ENCODE measurements at regions not wholly inside any gene's neighbourhood (a gene's known extent, or its start where the extent isn't known, plus 50 kb on each side); places are given as distances from the start of the nearest gene placed in this dataset.
A peak's percentile ranks its signal among the peaks of the same experiment; 100 is the strongest.
"Not testable (repeated sequence)": the region's sequence is repeated elsewhere in the genome, so short reads cannot be mapped to it uniquely, and the experiment has no call there.

- DNase-seq, result not testable (repeated sequence)
These were observed 142.4 kb upstream of the RPS23 start for GRCh38 chr5:82420524-82420923.

GRCh38 chr5:82419559-82420332, 141.6 kb upstream of the RPS23 start:
- no peak for DNase-seq

- no peak for DNase-seq
These were observed 140.4 kb upstream of the RPS23 start for GRCh38 chr5:82418608-82418950.

GRCh38 chr5:82417776-82418607, 139.8 kb upstream of the RPS23 start:
- peak; percentile 31 to 69 for DNase-seq

GRCh38 chr5:82416512-82416911, 138.4 kb upstream of the RPS23 start:
- no peak for DNase-seq

- DNase-seq, result no peak
These were observed 135.9 kb upstream of the RPS23 start for GRCh38 chr5:82414041-82414388.

- DNase-seq, result peak in 1 of 2 donors; percentile 56
These were observed 135.3 kb upstream of the RPS23 start for GRCh38 chr5:82413302-82414040.

GRCh38 chr5:82408033-82408432, 129.9 kb upstream of the RPS23 start:
- DNase-seq, result no peak

GRCh38 chr5:82406205-82406773, 128.1 kb upstream of the RPS23 start:
- no peak for DNase-seq

- DNase-seq, result peak; percentile 37 to 59
These were observed 127.6 kb upstream of the RPS23 start for GRCh38 chr5:82405618-82406204.

GRCh38 chr5:82405161-82405560, 127.0 kb upstream of the RPS23 start:
- no peak for DNase-seq

GRCh38 chr5:82404382-82404945, 126.3 kb upstream of the RPS23 start:
- DNase-seq, result no peak

GRCh38 chr5:82403724-82404123, 125.6 kb upstream of the RPS23 start:
- DNase-seq, result no peak

GRCh38 chr5:82403026-82403425, 124.9 kb upstream of the RPS23 start:
- no peak for DNase-seq

- DNase-seq, result no peak
These were observed 121.0 kb upstream of the RPS23 start for GRCh38 chr5:82399111-82399510.

- DNase-seq, result no peak
These were observed 119.7 kb upstream of the RPS23 start for GRCh38 chr5:82397741-82398320.

- DNase-seq, result no peak
These were observed 118.8 kb upstream of the RPS23 start for GRCh38 chr5:82396871-82397514.

- no peak for DNase-seq
These were observed 118.2 kb upstream of the RPS23 start for GRCh38 chr5:82396396-82396795.

GRCh38 chr5:82393951-82394350, 115.8 kb upstream of the RPS23 start:
- no peak for DNase-seq

- no peak for DNase-seq
These were observed 111.9 kb upstream of the RPS23 start for GRCh38 chr5:82390088-82390487.

- no peak for DNase-seq
These were observed 111.2 kb upstream of the RPS23 start for GRCh38 chr5:82389347-82389746.
